ENCODE measurements at regions not wholly inside any gene's neighbourhood (a gene's known extent, or its start where the extent isn't known, plus 50 kb on each side); places are given as distances from the start of the nearest gene placed in this dataset.

GRCh38 chr18:65983750-65984149 is 232.9 kb downstream of the CDH7 start:
- intact Hi-C loops (cut with DNase I): no loop called here
- WGBS, 2 donors: 31 to 45% methylated on average over 1 of the region's 1 CpG
- DNase-seq: no peak
- no peak overlapping the region for H3K27ac ChIP-seq
- no peak for ATAC-seq
- no peaks in the 10 kb centered on the region for H3K27me3 ChIP-seq
- H3K9me3 ChIP-seq: peaks cover 0 to 20% (median 4%) of the 10 kb centered on the region in 11 donors
- no peak overlapping the region for H3K4me3 ChIP-seq
- H3K4me1 ChIP-seq: no peaks in the 10 kb centered on the region
- H3K36me3 ChIP-seq: no peaks in the 10 kb centered on the region
- TF ChIP-seq CTCF (IDR thresholded peaks at IDR 0.05): peak in 3 of 9 donors; percentile 6 to 14 (median 10)

GRCh38 chr18:65975536-65975935 is 224.7 kb downstream of the CDH7 start:
- intact Hi-C loops (cut with DNase I): loop anchor here in 1 of 10 donors (10.0 kb wide), 1 partner anchor 519 kb away; no protein-coding TSS in a partner anchor
- ATAC-seq (no peak), DNase-seq (no peak)
- no peaks in the 10 kb centered on the region for H3K4me1 ChIP-seq
- no peaks in the 10 kb centered on the region for H3K36me3 ChIP-seq
- 52 to 61% methylated on average over 3 of the region's 3 CpGs for WGBS, 2 donors
- no peak for TF ChIP-seq CTCF (IDR thresholded peaks at IDR 0.05)
- H3K4me3 ChIP-seq: no peak overlapping the region
- no peaks in the 10 kb centered on the region for H3K27me3 ChIP-seq
- H3K27ac ChIP-seq: no peak overlapping the region
- no peaks in the 10 kb centered on the region for H3K9me3 ChIP-seq

- no peak for ATAC-seq
- TF ChIP-seq CTCF (IDR thresholded peaks at IDR 0.05): no peak
- H3K27ac ChIP-seq: no peak overlapping the region
- 83 to 84% methylated on average over 3 of the region's 3 CpGs for WGBS, 2 donors
- no peaks in the 10 kb centered on the region for H3K4me1 ChIP-seq
- DNase-seq: no peak
- no peaks in the 10 kb centered on the region for H3K36me3 ChIP-seq
- no peaks in the 10 kb centered on the region for H3K27me3 ChIP-seq
- intact Hi-C loops (cut with DNase I): loop anchor here in 1 of 10 donors (10.0 kb wide), 1 partner anchor 520 kb away; no protein-coding TSS in a partner anchor
- H3K9me3 ChIP-seq: no peaks in the 10 kb centered on the region
- no peak overlapping the region for H3K4me3 ChIP-seq
These were observed 223.9 kb downstream of the CDH7 start for GRCh38 chr18:65974758-65975157.

GRCh38 chr18:65968239-65969004 is 217.6 kb downstream of the CDH7 start:
- intact Hi-C loops (cut with DNase I): loop anchor here in 1 of 10 donors (10.0 kb wide), 1 partner anchor 316 kb away; no protein-coding TSS in a partner anchor
- Histone ChIP-seq H3K9me3 (no peaks in the 10 kb centered on the region), H3K27ac (no peak overlapping the region), H3K27me3 (no peaks in the 10 kb centered on the region), H3K4me3 (no peak overlapping the region), H3K4me1 (no peaks in the 10 kb centered on the region), H3K36me3 (no peaks in the 10 kb centered on the region)
- 53 to 60% methylated on average over 7 of the region's 7 CpGs for WGBS, 2 donors
- peak in 6 of 9 donors; percentile 17 to 41 (median 28) for TF ChIP-seq CTCF (IDR thresholded peaks at IDR 0.05)
- ATAC-seq: no peak
- no peak for DNase-seq

Measured in heart right ventricle (tissue), 16 donors.